ENCODE measurements at regions not wholly inside any gene's neighbourhood (a gene's known extent, or its start where the extent isn't known, plus 50 kb on each side); places are given as distances from the start of the nearest gene placed in this dataset.

DNA sequence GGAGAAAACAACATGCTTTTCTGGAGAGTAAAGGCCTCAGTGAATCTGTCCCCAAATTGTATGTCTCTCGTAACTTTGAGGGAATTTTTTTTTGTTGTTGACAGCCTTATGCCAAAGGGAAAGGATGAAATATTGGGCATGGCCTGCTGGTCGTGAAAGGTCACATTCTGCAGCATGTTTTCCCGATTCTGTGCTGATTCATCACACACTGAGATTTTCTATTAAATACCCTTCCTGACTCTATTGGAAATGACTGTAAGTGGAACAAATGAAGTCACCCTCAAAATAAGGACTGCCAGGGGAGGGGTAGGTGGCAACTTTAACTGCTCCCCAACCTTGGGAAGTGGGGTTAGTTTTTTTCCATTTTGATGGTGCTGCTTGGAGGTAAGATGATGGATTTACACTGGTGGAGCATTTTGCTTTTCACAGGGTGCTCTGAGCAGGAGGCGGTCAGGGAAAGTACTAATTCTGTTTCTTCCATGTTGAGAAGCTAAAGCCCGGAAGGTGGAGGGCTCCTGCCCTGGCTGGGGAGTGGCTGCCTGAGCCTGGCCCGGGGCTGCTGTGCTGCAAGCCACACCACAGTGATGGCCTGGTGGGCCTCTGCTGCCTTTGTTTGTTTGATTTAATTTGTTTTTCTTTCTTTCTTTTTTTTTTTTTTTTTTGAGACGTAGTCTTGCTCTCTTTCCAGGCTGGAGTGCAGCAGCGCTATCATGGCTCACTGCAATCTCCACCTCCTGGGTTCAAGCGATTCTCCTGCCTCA, 116.8 kb upstream of the SPATA13 start:
- WGBS, 2 donors, result 84 to 86% methylated on average over 9 of the region's 9 CpGs
- H3K4me1 ChIP-seq, result no peaks in the 10 kb centered on the region

GRCh38 chr13:24045597-24045996, 114.9 kb upstream of the SPATA13 start:
- H3K4me3 ChIP-seq, result no peak overlapping the region
- no peak for DNase-seq
- no peak overlapping the region for H3K27ac ChIP-seq
- no peaks in the 10 kb centered on the region for H3K36me3 ChIP-seq (ENCODE audit: low read depth, missing control alignments)
- H3K4me1 ChIP-seq, result no peaks in the 10 kb centered on the region
- 79 to 86% methylated on average over 4 of the region's 4 CpGs for WGBS, 2 donors
- intact Hi-C loops (cut with DNase I; ENCODE audit: low total_unique reads), result no loop called here
- TF ChIP-seq, protein P1, sequence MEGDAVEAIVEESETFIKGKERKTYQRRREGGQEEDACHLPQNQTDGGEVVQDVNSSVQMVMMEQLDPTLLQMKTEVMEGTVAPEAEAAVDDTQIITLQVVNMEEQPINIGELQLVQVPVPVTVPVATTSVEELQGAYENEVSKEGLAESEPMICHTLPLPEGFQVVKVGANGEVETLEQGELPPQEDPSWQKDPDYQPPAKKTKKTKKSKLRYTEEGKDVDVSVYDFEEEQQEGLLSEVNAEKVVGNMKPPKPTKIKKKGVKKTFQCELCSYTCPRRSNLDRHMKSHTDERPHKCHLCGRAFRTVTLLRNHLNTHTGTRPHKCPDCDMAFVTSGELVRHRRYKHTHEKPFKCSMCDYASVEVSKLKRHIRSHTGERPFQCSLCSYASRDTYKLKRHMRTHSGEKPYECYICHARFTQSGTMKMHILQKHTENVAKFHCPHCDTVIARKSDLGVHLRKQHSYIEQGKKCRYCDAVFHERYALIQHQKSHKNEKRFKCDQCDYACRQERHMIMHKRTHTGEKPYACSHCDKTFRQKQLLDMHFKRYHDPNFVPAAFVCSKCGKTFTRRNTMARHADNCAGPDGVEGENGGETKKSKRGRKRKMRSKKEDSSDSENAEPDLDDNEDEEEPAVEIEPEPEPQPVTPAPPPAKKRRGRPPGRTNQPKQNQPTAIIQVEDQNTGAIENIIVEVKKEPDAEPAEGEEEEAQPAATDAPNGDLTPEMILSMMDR (IDR thresholded peaks at IDR 0.05), result no peak
- no peak for TF ChIP-seq POLR2A (IDR thresholded peaks at IDR 0.05)
- no peaks in the 10 kb centered on the region for H3K27me3 ChIP-seq
- no peaks in the 10 kb centered on the region for H3K9me3 ChIP-seq

More for the DNA sequence above, 116.8 kb upstream of the SPATA13 start:
- no peaks in the 10 kb centered on the region for H3K36me3 ChIP-seq (ENCODE audit: low read depth, missing control alignments)
- no peak overlapping the region for H3K27ac ChIP-seq
- no peaks in the 10 kb centered on the region for H3K9me3 ChIP-seq
- no peak for DNase-seq
- no peak overlapping the region for H3K4me3 ChIP-seq
- intact Hi-C loops (cut with DNase I; ENCODE audit: low total_unique reads), result no loop called here
- no peaks in the 10 kb centered on the region for H3K27me3 ChIP-seq
- TF ChIP-seq, protein P1 (IDR thresholded peaks at IDR 0.05), result no peak

GRCh38 chr13:24050292-24050711, 110.2 kb upstream of the SPATA13 start:
- H3K27ac ChIP-seq, result no peak overlapping the region
- intact Hi-C loops (cut with DNase I; ENCODE audit: low total_unique reads), result loop anchor here (10.0 kb wide), 1 partner anchor 174 kb away; no protein-coding TSS in a partner anchor
- H3K4me1 ChIP-seq, result no peaks in the 10 kb centered on the region
- no peaks in the 10 kb centered on the region for H3K9me3 ChIP-seq
- H3K27me3 ChIP-seq, result no peaks in the 10 kb centered on the region
- 73 to 82% methylated on average over 5 to 6 of the region's 6 CpGs for WGBS, 2 donors
- no peak for TF ChIP-seq POLR2A (IDR thresholded peaks at IDR 0.05)
- TF ChIP-seq, protein P1 (IDR thresholded peaks at IDR 0.05), result no peak
- H3K36me3 ChIP-seq (ENCODE audit: low read depth, missing control alignments), result no peaks in the 10 kb centered on the region
- peak; percentile 42 for DNase-seq
- H3K4me3 ChIP-seq, result no peak overlapping the region

GRCh38 chr13:24050796-24051715, 109.5 kb upstream of the SPATA13 start:
- no peak for DNase-seq
- 87 to 91% methylated on average over 10 of the region's 10 CpGs for WGBS, 2 donors

More at GRCh38 chr13:24050796-24051715, 109.5 kb upstream of the SPATA13 start:
- no peak for TF ChIP-seq POLR2A (IDR thresholded peaks at IDR 0.05)
- TF ChIP-seq, protein P1 (IDR thresholded peaks at IDR 0.05), result no peak
- Histone ChIP-seq H3K36me3 (ENCODE audit: low read depth, missing control alignments) (no peaks in the 10 kb centered on the region), H3K27ac (no peak overlapping the region), H3K4me1 (no peaks in the 10 kb centered on the region), H3K27me3 (no peaks in the 10 kb centered on the region), H3K9me3 (no peaks in the 10 kb centered on the region), H3K4me3 (no peak overlapping the region)
- intact Hi-C loops (cut with DNase I; ENCODE audit: low total_unique reads), result loop anchor here (10.0 kb wide), 1 partner anchor 174 kb away; no protein-coding TSS in a partner anchor

Measured in testis (tissue), 2 donors.